ENCODE measurements at regions not wholly inside any gene's neighbourhood (a gene's known extent, or its start where the extent isn't known, plus 50 kb on each side); places are given as distances from the start of the nearest gene placed in this dataset.

GRCh38 chr1:222970711-222971110, 155.9 kb downstream of the DISP1 start:
- H3K27me3 ChIP-seq, result no peaks in the 10 kb centered on the region

GRCh38 chr1:222971146-222971545, 156.3 kb downstream of the DISP1 start:
- Histone ChIP-seq H3K4me1 (peaks cover 0 to 14% (median 5%) of the 10 kb centered on the region in 12 donors), H3K27ac (no peak overlapping the region), H3K27me3 (no peaks in the 10 kb centered on the region), H3K4me3 (no peak overlapping the region), H3K9me3 (no peaks in the 10 kb centered on the region), H3K36me3 (no peaks in the 10 kb centered on the region)
- no peak for TF ChIP-seq POLR2A (IDR thresholded peaks at IDR 0.05)
- TF ChIP-seq, protein P1, sequence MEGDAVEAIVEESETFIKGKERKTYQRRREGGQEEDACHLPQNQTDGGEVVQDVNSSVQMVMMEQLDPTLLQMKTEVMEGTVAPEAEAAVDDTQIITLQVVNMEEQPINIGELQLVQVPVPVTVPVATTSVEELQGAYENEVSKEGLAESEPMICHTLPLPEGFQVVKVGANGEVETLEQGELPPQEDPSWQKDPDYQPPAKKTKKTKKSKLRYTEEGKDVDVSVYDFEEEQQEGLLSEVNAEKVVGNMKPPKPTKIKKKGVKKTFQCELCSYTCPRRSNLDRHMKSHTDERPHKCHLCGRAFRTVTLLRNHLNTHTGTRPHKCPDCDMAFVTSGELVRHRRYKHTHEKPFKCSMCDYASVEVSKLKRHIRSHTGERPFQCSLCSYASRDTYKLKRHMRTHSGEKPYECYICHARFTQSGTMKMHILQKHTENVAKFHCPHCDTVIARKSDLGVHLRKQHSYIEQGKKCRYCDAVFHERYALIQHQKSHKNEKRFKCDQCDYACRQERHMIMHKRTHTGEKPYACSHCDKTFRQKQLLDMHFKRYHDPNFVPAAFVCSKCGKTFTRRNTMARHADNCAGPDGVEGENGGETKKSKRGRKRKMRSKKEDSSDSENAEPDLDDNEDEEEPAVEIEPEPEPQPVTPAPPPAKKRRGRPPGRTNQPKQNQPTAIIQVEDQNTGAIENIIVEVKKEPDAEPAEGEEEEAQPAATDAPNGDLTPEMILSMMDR (IDR thresholded peaks at IDR 0.05), result no peak
- no peak for DNase-seq
- 84 to 93% (median 88%) methylated on average over 2 of the region's 2 CpGs for WGBS, 4 donors
- no peak for ATAC-seq
- intact Hi-C loops (cut with DNase I), result no loop called here

More at GRCh38 chr1:222970711-222971110, 155.9 kb downstream of the DISP1 start:
- WGBS, 4 donors, result 90 to 94% (median 92%) methylated on average over 4 of the region's 4 CpGs
- ATAC-seq, result no peak
- Histone ChIP-seq H3K27ac (no peak overlapping the region), H3K4me3 (no peak overlapping the region), H3K4me1 (peaks cover 0 to 10% (median 4%) of the 10 kb centered on the region in 12 donors), H3K36me3 (no peaks in the 10 kb centered on the region), H3K9me3 (no peaks in the 10 kb centered on the region)
- intact Hi-C loops (cut with DNase I), result no loop called here
- no peak for DNase-seq
- TF ChIP-seq, protein P1 (IDR thresholded peaks at IDR 0.05), result no peak
- no peak for TF ChIP-seq POLR2A (IDR thresholded peaks at IDR 0.05)

- Histone ChIP-seq H3K36me3 (no peaks in the 10 kb centered on the region), H3K4me3 (no peak overlapping the region), H3K27ac (peak overlapping the region in 1 of 12 donors; percentile 68), H3K27me3 (no peaks in the 10 kb centered on the region), H3K4me1 (peaks cover 0 to 19% (median 6%) of the 10 kb centered on the region in 12 donors), H3K9me3 (no peaks in the 10 kb centered on the region)
- no peak for ATAC-seq
- TF ChIP-seq, protein P1 (IDR thresholded peaks at IDR 0.05), result no peak
- no peak for TF ChIP-seq POLR2A (IDR thresholded peaks at IDR 0.05)
- WGBS, 4 donors, result 74 to 97% (median 96%) methylated on average over 2 of the region's 2 CpGs
- intact Hi-C loops (cut with DNase I), result no loop called here
- DNase-seq, result no peak
Measured at GRCh38 chr1:222973561-222973960, 158.7 kb downstream of the DISP1 start.

DNA sequence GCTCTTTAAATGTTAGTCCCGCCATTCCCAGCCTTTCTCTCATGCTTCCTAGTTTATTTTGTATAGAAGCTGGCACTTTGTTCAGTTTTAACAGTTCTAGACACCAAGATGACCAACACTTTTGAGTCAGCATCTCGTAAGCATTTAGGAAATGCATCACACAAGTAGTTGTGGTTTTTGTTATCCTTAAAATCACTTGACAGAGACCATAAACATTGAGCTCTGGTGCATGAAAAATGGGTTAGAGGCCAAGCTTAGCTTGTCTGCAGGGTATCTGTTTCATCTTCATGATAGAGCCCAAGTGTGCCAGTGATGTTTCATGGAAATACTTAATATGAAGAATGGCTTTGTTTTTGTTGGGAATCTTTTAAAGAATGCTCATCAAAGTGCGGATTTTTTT, 159.7 kb downstream of the DISP1 start:
- TF ChIP-seq, protein P1 (IDR thresholded peaks at IDR 0.05), result no peak
- TF ChIP-seq POLR2A (IDR thresholded peaks at IDR 0.05), result no peak
- DNase-seq, result no peak
- Histone ChIP-seq H3K27ac (peak overlapping the region in 1 of 12 donors; percentile 68), H3K36me3 (no peaks in the 10 kb centered on the region), H3K9me3 (no peaks in the 10 kb centered on the region), H3K4me1 (peaks cover 0 to 19% (median 6%) of the 10 kb centered on the region in 12 donors), H3K4me3 (no peak overlapping the region), H3K27me3 (no peaks in the 10 kb centered on the region)
- intact Hi-C loops (cut with DNase I), result no loop called here
- 90 to 96% (median 95%) methylated on average over 3 of the region's 3 CpGs for WGBS, 4 donors
- no peak for ATAC-seq

Data from heart left ventricle (tissue), 16 donors.